ENCODE measurements at regions not wholly inside any gene's neighbourhood (a gene's known extent, or its start where the extent isn't known, plus 50 kb on each side); places are given as distances from the start of the nearest gene placed in this dataset.

DNA sequence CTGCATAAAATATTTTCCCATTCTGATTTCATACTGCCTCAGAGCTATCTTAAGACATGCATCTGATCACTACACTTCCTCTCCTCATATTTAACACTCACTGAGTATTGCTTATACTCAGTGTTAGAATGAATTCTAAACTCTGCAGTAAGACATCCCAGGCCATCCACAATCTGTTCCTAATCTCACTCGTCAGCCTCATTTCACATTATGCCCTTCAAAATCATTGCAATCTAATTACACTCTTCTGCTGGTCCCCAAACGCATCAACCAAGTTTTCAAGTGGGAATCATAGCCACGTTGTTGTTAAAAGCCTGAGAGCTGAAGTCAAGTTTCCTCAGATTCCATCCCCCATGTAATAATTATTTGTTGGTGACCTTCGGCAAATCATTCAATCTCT lies 1177.9 kb downstream of the ARAP2 start:
- H3K27ac ChIP-seq = no peak overlapping the region
- WGBS, 4 donors = 63 to 81% (median 73%) methylated on average over 4 of the region's 4 CpGs
- TF ChIP-seq, protein P1, sequence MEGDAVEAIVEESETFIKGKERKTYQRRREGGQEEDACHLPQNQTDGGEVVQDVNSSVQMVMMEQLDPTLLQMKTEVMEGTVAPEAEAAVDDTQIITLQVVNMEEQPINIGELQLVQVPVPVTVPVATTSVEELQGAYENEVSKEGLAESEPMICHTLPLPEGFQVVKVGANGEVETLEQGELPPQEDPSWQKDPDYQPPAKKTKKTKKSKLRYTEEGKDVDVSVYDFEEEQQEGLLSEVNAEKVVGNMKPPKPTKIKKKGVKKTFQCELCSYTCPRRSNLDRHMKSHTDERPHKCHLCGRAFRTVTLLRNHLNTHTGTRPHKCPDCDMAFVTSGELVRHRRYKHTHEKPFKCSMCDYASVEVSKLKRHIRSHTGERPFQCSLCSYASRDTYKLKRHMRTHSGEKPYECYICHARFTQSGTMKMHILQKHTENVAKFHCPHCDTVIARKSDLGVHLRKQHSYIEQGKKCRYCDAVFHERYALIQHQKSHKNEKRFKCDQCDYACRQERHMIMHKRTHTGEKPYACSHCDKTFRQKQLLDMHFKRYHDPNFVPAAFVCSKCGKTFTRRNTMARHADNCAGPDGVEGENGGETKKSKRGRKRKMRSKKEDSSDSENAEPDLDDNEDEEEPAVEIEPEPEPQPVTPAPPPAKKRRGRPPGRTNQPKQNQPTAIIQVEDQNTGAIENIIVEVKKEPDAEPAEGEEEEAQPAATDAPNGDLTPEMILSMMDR (IDR thresholded peaks at IDR 0.05) = no peak
- no peak for TF ChIP-seq POLR2A (IDR thresholded peaks at IDR 0.05)
- H3K4me1 ChIP-seq (replicated peaks in 1 of 2) = no peaks in the 10 kb centered on the region
- H3K9me3 ChIP-seq (replicated peaks in 1 of 3) = no peaks in the 10 kb centered on the region
- DNase-seq = no peak
- no peak overlapping the region for H3K4me3 ChIP-seq
- no peaks in the 10 kb centered on the region for H3K36me3 ChIP-seq (replicated peaks in 1 of 2)
- intact Hi-C loops (cut with DNase I) = no loop called here
- H3K27me3 ChIP-seq = no peaks in the 10 kb centered on the region

DNA sequence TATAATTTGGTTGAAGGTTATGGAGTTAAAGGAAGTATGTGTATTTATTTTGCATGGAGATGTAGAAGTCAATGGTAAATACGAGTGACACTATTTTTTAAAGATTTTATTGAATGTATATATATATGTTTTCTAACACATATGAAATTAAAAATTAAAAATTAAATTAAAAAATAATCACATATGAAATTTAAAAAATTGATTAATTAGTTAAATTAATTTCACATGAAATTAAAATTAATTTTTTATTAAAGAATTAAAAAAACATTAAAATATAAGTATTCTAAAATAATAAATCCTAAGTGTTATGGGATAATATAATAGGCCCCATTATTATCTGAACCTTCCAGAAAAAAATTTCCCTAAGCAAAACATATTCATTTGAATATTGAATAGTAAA lies 1163.5 kb downstream of the ARAP2 start:
- no peak for DNase-seq
- Histone ChIP-seq H3K27ac (no peak overlapping the region), H3K27me3 (no peaks in the 10 kb centered on the region), H3K4me1 (replicated peaks in 1 of 2) (no peaks in the 10 kb centered on the region), H3K9me3 (replicated peaks in 1 of 3) (no peaks in the 10 kb centered on the region), H3K36me3 (replicated peaks in 1 of 2) (no peaks in the 10 kb centered on the region), H3K4me3 (no peak overlapping the region)
- no peak for TF ChIP-seq POLR2A (IDR thresholded peaks at IDR 0.05)
- TF ChIP-seq, protein P1 (IDR thresholded peaks at IDR 0.05) = no peak
- intact Hi-C loops (cut with DNase I) = no loop called here
- WGBS, 4 donors = 64 to 81% (median 73%) methylated on average over 1 of the region's 1 CpG

DNA sequence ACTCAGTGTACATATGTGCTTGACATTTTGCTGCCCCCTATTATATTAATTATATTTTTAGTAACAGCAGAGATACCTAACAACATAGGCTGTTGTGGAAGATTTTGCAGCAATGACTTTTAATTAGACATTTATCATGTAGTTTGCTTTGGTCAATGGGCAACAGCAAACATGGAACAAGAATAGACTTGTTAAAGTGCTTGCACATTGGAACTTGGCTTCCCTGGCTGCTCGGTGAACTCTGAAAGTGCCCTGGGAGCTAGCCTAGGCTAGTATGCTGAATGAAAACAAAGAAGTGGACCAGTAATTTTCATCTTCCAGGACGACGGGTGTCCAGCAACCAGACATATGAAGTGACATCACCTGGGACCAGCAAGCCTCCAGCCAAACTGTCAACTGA lies 1157.1 kb downstream of the ARAP2 start:
- no peaks in the 10 kb centered on the region for H3K9me3 ChIP-seq (replicated peaks in 1 of 3)
- DNase-seq = no peak
- no peaks in the 10 kb centered on the region for H3K4me1 ChIP-seq (replicated peaks in 1 of 2)
- H3K27ac ChIP-seq = no peak overlapping the region
- no peaks in the 10 kb centered on the region for H3K27me3 ChIP-seq
- TF ChIP-seq, protein P1 (IDR thresholded peaks at IDR 0.05) = no peak
- no peak for TF ChIP-seq POLR2A (IDR thresholded peaks at IDR 0.05)
- intact Hi-C loops (cut with DNase I) = no loop called here
- H3K36me3 ChIP-seq (replicated peaks in 1 of 2) = no peaks in the 10 kb centered on the region
- WGBS, 4 donors = 84 to 97% (median 89%) methylated on average over 3 of the region's 3 CpGs
- H3K4me3 ChIP-seq = no peak overlapping the region

DNA sequence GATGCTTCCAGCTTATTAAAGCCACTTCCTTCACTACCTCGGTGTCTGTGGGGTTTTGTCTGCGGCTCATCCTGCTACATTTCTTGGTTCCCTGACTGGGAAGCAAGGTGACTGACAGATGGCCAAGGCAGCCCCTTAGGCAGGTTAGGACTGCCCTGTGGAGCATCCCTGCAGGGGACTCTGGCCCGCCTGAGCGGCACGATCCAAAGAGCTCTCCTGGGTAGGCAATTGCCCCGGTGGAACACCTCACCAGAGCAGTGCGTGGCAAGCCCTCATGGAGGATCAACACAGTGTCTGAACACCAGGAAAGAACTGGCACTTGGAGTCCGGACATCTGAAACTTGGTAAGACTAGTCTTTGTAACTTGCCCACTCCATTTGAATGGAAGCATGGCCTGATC lies 1143.4 kb downstream of the ARAP2 start:
- no peak for DNase-seq
- H3K27ac ChIP-seq = no peak overlapping the region
- TF ChIP-seq, protein P1 (IDR thresholded peaks at IDR 0.05) = no peak
- TF ChIP-seq POLR2A (IDR thresholded peaks at IDR 0.05) = no peak

More for the DNA sequence above, 1143.4 kb downstream of the ARAP2 start:
- no peaks in the 10 kb centered on the region for H3K36me3 ChIP-seq (replicated peaks in 1 of 2)
- WGBS, 4 donors = 92 to 97% (median 93%) methylated on average over 6 to 8 of the region's 8 CpGs
- no peaks in the 10 kb centered on the region for H3K27me3 ChIP-seq
- H3K4me1 ChIP-seq (replicated peaks in 1 of 2) = no peaks in the 10 kb centered on the region
- intact Hi-C loops (cut with DNase I) = no loop called here
- no peaks in the 10 kb centered on the region for H3K9me3 ChIP-seq (replicated peaks in 1 of 3)
- H3K4me3 ChIP-seq = no peak overlapping the region

Data from adrenal gland (tissue), 9 donors.